H1 (cell line): ENCODE measurements at regions not wholly inside any gene's neighbourhood (a gene's known extent, or its start where the extent isn't known, plus 50 kb on each side); places are given as distances from the start of the nearest gene placed in this dataset.

Experiments
- CTCF ChIA-PET: fragments of 300-600 bp; sonication (Branson Sonifier 250); formaldehyde crosslinking; loops from one replicate; lab custom pipeline; 2021; ENCODE audit not compliant: partially characterized antibody; lab: Charles Lee
- POLR2A ChIA-PET: fragments of 300-600 bp; sonication (Branson Sonifier 250); formaldehyde crosslinking; loops from one replicate; lab custom pipeline; 2021; ENCODE audit warnings: inconsistent platforms; ENCODE audit not compliant: partially characterized antibody; lab: Charles Lee
- DNase-seq, 2 experiments: peaks; one replicate each; pipeline versions ENCODE4 v3.0.0 to v3.0.0-alpha.2; 2010 to 2022; ENCODE audit warnings: low spot score in 2 of 2, low read depth in 1 of 2, mixed read lengths in 1 of 2
- FAIRE-seq: peaks from 2 replicates; lab custom pipeline; 2011; peaks lifted over from hg19 to GRCh38; lab: Jason Lieb, UNC
- H2AFZ ChIP-seq: 2 replicates; pipeline ENCODE4 v1.8.1; 2012; ENCODE audit warnings: low read length, inconsistent platforms
- H2AK5ac ChIP-seq: 2 replicates; pipeline ENCODE4 v1.6.1; 2013; ENCODE audit warnings: low read depth, low read length
- H2BK120ac ChIP-seq: replicated peaks from 2 replicates; pipeline ENCODE3; 2013; ENCODE audit warnings: low read depth, low read length, inconsistent platforms
- H2BK12ac ChIP-seq: 2 replicates; pipeline ENCODE4 v1.6.1; 2013; ENCODE audit warnings: low read depth, low read length
- H2BK15ac ChIP-seq: 2 replicates; pipeline ENCODE4 v1.6.1; 2013; ENCODE audit warnings: low read length
- H2BK20ac ChIP-seq: 2 replicates; pipeline ENCODE4 v1.6.1; 2013; ENCODE audit warnings: low read length
- H2BK5ac ChIP-seq: 2 replicates; pipeline ENCODE4 v1.6.1; 2013; ENCODE audit warnings: low read depth, low read length
- H3K14ac ChIP-seq: 2 replicates; pipeline ENCODE4 v1.6.1; 2013; ENCODE audit warnings: inconsistent platforms; ENCODE audit not compliant: insufficient read length
- H3K18ac ChIP-seq: 2 replicates; pipeline ENCODE4 v1.6.1; 2013; ENCODE audit warnings: low read length; ENCODE audit errors: extremely low read depth
- H3K23ac ChIP-seq: 2 replicates; pipeline ENCODE4 v1.6.1; 2013; ENCODE audit warnings: inconsistent platforms; ENCODE audit not compliant: insufficient read length
- H3K23me2 ChIP-seq: 2 replicates; pipeline ENCODE4 v1.6.1; 2013; ENCODE audit warnings: low read depth, low read length
- H3K27ac ChIP-seq: 2 replicates; pipeline ENCODE4 v1.6.1; 2011; ENCODE audit warnings: low read depth, low read length, inconsistent platforms
- H3K27me3 ChIP-seq, 4 experiments: replicated peaks in 1 of 4; 1 replicate in 1 of 4; 2 replicates in 3 of 4; pipeline versions ENCODE4 v1.6.1 to v1.8.1; 2011 to 2013; ENCODE audit warnings: low read length in 3 of 4, mild to moderate bottlenecking in 3 of 4, inconsistent platforms in 2 of 4, mixed read lengths in 2 of 4, moderate library complexity in 1 of 4; ENCODE audit not compliant: control insufficient read depth in 3 of 4, insufficient read depth in 3 of 4; ENCODE audit errors: extremely low read depth in 1 of 4
- H3K36me3 ChIP-seq, 4 experiments: 2 replicates each; pipeline versions ENCODE4 v1.6.1 to v1.8.1; 2011 to 2013; ENCODE audit warnings: mild to moderate bottlenecking in 4 of 4, low read length in 3 of 4, moderate library complexity in 2 of 4, control low read depth in 1 of 4, inconsistent platforms in 1 of 4; ENCODE audit not compliant: insufficient read depth in 4 of 4, control insufficient read depth in 2 of 4
- H3K4ac ChIP-seq: replicated peaks from 2 replicates; pipeline ENCODE3; 2013; ENCODE audit warnings: low read length, low read depth, mixed read lengths, inconsistent platforms; ENCODE audit not compliant: insufficient read length
- H3K4me1 ChIP-seq, 4 experiments: replicated peaks in 1 of 4; 1 replicate in 1 of 4; 2 replicates in 3 of 4; pipeline versions ENCODE4 v1.6.1 to v1.8.1; 2011 to 2013; ENCODE audit warnings: low read length in 3 of 4, inconsistent platforms in 2 of 4, mixed read lengths in 1 of 4; ENCODE audit not compliant: insufficient read depth in 4 of 4, control insufficient read depth in 3 of 4
- H3K4me2 ChIP-seq, 2 experiments: 2 replicates each; pipeline versions ENCODE4 v1.6.1 to v1.8.1; 2011 to 2013; ENCODE audit warnings: low read depth in 2 of 2, low read length in 2 of 2, control low read depth in 1 of 2, inconsistent platforms in 1 of 2, mild to moderate bottlenecking in 1 of 2; ENCODE audit not compliant: insufficient read depth in 1 of 2
- H3K4me3 ChIP-seq, 4 experiments: fragments of 200-600, 300-600 bp in 1 of 4; sonication (generic), shearing (Covaris generic), sonication (Bioruptor Twin) in 1 of 4; 2 replicates each; pipeline versions ENCODE4 v1.5.1 to v1.8.1; 2011 to 2016; ENCODE audit warnings: low read length in 4 of 4, low read depth in 3 of 4, control low read depth in 2 of 4, inconsistent platforms in 2 of 4, mild to moderate bottlenecking in 2 of 4, mixed read lengths in 1 of 4, moderate library complexity in 1 of 4; ENCODE audit not compliant: insufficient read depth in 2 of 4; ENCODE audit errors: extremely low read depth in 1 of 4
- H3K56ac ChIP-seq: replicated peaks from 2 replicates; pipeline ENCODE3; 2013; ENCODE audit warnings: low read depth, mild to moderate bottlenecking, mixed read lengths, low read length, inconsistent platforms; ENCODE audit not compliant: insufficient read length
- H3K79me1 ChIP-seq: 2 replicates; pipeline ENCODE4 v1.6.1; 2013; ENCODE audit warnings: low read depth, low read length, control low read depth
- H3K79me2 ChIP-seq, 2 experiments: 2 replicates each; pipeline versions ENCODE4 v1.6.1 to v1.8.1; 2012 to 2013; ENCODE audit warnings: low read length in 2 of 2, mild to moderate bottlenecking in 2 of 2, inconsistent platforms in 1 of 2; ENCODE audit not compliant: insufficient read depth in 2 of 2, control insufficient read depth in 1 of 2
- H3K9ac ChIP-seq, 4 experiments: replicated peaks in 1 of 4; 1 replicate in 1 of 4; 2 replicates in 3 of 4; pipeline versions ENCODE4 v1.6.1 to v1.8.1; 2011 to 2013; ENCODE audit warnings: low read depth in 3 of 4, low read length in 3 of 4, control low read depth in 2 of 4, mild to moderate bottlenecking in 2 of 4, moderate library complexity in 2 of 4, inconsistent platforms in 1 of 4; ENCODE audit errors: extremely low read depth in 1 of 4
- H3K9me3 ChIP-seq, 2 experiments: 2 replicates each; pipeline versions ENCODE4 v1.6.1 to v1.8.1; 2012 to 2013; ENCODE audit warnings: mild to moderate bottlenecking in 2 of 2, moderate library complexity in 2 of 2, control low read depth in 1 of 2, inconsistent platforms in 1 of 2, low read depth in 1 of 2, low read length in 1 of 2, mixed read lengths in 1 of 2; ENCODE audit not compliant: insufficient read depth in 2 of 2
- H4K20me1 ChIP-seq, 2 experiments: replicated peaks in 1 of 2; 2 replicates each; pipeline versions ENCODE3 to v1.8.1; 2011 to 2013; ENCODE audit warnings: inconsistent platforms in 2 of 2, low read length in 2 of 2, mild to moderate bottlenecking in 1 of 2; ENCODE audit not compliant: insufficient read depth in 2 of 2, control insufficient read depth in 1 of 2
- H4K5ac ChIP-seq: 2 replicates; pipeline ENCODE4 v1.6.1; 2013; ENCODE audit warnings: low read length, low read depth, mixed read lengths, inconsistent platforms; ENCODE audit not compliant: insufficient read length
- H4K8ac ChIP-seq: 2 replicates; pipeline ENCODE4 v1.8.0; 2013; ENCODE audit warnings: mild to moderate bottlenecking, moderate library complexity, low read length, inconsistent platforms; ENCODE audit not compliant: insufficient read depth; ENCODE audit errors: extremely low read depth
- H4K91ac ChIP-seq: replicated peaks from 2 replicates; pipeline ENCODE3; 2013; ENCODE audit warnings: low read length, mixed read lengths, inconsistent platforms; ENCODE audit not compliant: insufficient read length
- ATF2 ChIP-seq: IDR thresholded peaks from 2 replicates; pipeline ENCODE4 v1.6.1; 2012; ENCODE audit warnings: low read length, inconsistent platforms
- BCL11A ChIP-seq, 2 experiments: IDR thresholded peaks; one replicate each; pipeline ENCODE4 v1.6.1; 2011; ENCODE audit warnings: low read depth in 2 of 2, low read length in 2 of 2, mild to moderate bottlenecking in 2 of 2
- CREB1 ChIP-seq: IDR thresholded peaks from 2 replicates; pipeline ENCODE4 v1.6.1; 2012; ENCODE audit warnings: inconsistent platforms
- CTCF ChIP-seq, 3 experiments: IDR thresholded peaks; 1 replicate in 2 of 3; 2 replicates in 1 of 3; pipeline versions ENCODE4 v1.5.1 to v1.6.1; 2011; ENCODE audit warnings: low read length in 3 of 3, mild to moderate bottlenecking in 3 of 3, inconsistent platforms in 2 of 3, low read depth in 1 of 3, moderate library complexity in 1 of 3; ENCODE audit not compliant: insufficient read depth in 1 of 3; ENCODE audit errors: control extremely low read depth in 1 of 3
- JUN ChIP-seq: IDR thresholded peaks from 2 replicates; pipeline ENCODE4 v1.6.1; 2011; ENCODE audit warnings: low read depth, mild to moderate bottlenecking, improper control_type of control experiment, low read length
- RXRA ChIP-seq: IDR thresholded peaks from 2 replicates; pipeline ENCODE4 v1.6.1; 2011; ENCODE audit warnings: low read depth, mild to moderate bottlenecking, low read length, moderate library complexity; ENCODE audit not compliant: insufficient read depth
- SP1 ChIP-seq: IDR thresholded peaks from 2 replicates; pipeline ENCODE4 v1.6.1; 2011; ENCODE audit warnings: low read depth, low read length
- SP2 ChIP-seq: IDR thresholded peaks from 2 replicates; pipeline ENCODE4 v1.6.1; 2012; ENCODE audit warnings: mild to moderate bottlenecking, low read length, inconsistent platforms
- TBP ChIP-seq: IDR thresholded peaks from 2 replicates; pipeline ENCODE4 v1.6.1; 2011; ENCODE audit warnings: low read depth, low read length, improper control_type of control experiment
- YY1 ChIP-seq: IDR thresholded peaks from 2 replicates; pipeline ENCODE4 v1.6.1; 2011; ENCODE audit warnings: low read depth, mild to moderate bottlenecking, low read length
- WGBS, 2 experiments: shearing (Covaris generic) in 1 of 2; methylation state at CpG; one replicate each; pipeline versions ENCODE4 v1.1.6 to v1.1.7; 2013 to 2015; ENCODE audit warnings: low lambda C conversion rate in 2 of 2, mixed read lengths in 2 of 2, inconsistent platforms in 1 of 2, low coverage in 1 of 2, missing lambda C conversion rate in 1 of 2; ENCODE audit not compliant: insufficient replicate concordance in 2 of 2, insufficient coverage in 1 of 2, insufficient read length in 1 of 2; ENCODE audit errors: extremely low coverage in 1 of 2, missing lambda C conversion rate in 1 of 2; 5-methylcytosine and 5-hydroxymethylcytosine counted together
- TF ChIP-seq, protein P1 (sequence below): IDR thresholded peaks from 2 replicates; pipeline ENCODE4 v1.6.1; 2012; ENCODE audit warnings: inconsistent platforms

DNA sequence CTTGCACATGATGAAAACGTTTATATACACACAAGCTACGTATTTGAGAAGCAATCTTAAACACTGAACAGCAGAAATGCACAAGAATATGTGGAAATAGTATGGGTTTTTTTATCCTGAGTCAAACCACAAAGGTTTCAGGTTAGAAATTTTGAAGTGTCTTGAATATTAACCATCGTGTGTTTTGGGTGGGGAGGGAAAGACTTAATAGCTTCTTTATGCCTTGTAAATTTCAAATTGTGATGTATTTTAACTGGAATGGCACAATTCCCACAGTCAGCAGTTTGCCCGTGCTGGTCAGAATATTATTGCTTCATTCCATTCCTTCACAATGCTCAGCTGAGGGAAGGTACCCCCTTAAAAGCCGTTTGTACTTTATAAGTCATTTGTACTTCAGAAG is 67.4 kb upstream of the WDR1 start:
- Histone ChIP-seq H3K27ac (no peak overlapping the region), H3K79me1 (no peaks in the 10 kb centered on the region), H3K9ac (no peak overlapping the region), H3K4me1 (no peaks in the 10 kb centered on the region), H2BK12ac (no peak overlapping the region), H2BK15ac (no peak overlapping the region), H2BK5ac (no peak overlapping the region), H3K14ac (no peak overlapping the region), H2BK120ac (no peak overlapping the region), H3K23me2 (no peaks in the 10 kb centered on the region), H3K4ac (no peak overlapping the region), H3K56ac (no peak overlapping the region), H3K18ac (no peak overlapping the region), H2AFZ (no peak overlapping the region), H4K8ac (no peak overlapping the region), H4K20me1 (no peaks in the 10 kb centered on the region), H2BK20ac (no peak overlapping the region), H3K4me3 (no peak overlapping the region), H3K79me2 (no peaks in the 10 kb centered on the region), H4K91ac (no peak overlapping the region), H3K9me3 (no peaks in the 10 kb centered on the region), H2AK5ac (no peak overlapping the region), H4K5ac (no peak overlapping the region), H3K36me3 (no peaks in the 10 kb centered on the region), H3K27me3 (no peaks in the 10 kb centered on the region), H3K4me2 (no peak overlapping the region), H3K23ac (no peak overlapping the region)
- ChIA-PET CTCF (interaction anchor here (0.9 to 7.2 kb wide), 3 partner anchors 11 to 220 kb away, joined by 3 to 69 read pairs (median 21); no protein-coding TSS in a partner anchor), POLR2A (no interaction called here)
- FAIRE-seq (no peak), DNase-seq (no peak)
- 79% methylated on average over 5 of the region's 5 CpGs; no CpG with 5 or more reads in 1 of the 2 experiments for WGBS, 2 experiments
- TF ChIP-seq ATF2, result no peak
- no peak for TF ChIP-seq CREB1
- no peak for TF ChIP-seq TBP
- no peak for TF ChIP-seq SP1
- TF ChIP-seq YY1, result no peak
- TF ChIP-seq, protein P1, sequence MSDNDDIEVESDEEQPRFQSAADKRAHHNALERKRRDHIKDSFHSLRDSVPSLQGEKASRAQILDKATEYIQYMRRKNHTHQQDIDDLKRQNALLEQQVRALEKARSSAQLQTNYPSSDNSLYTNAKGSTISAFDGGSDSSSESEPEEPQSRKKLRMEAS, result no peak
- TF ChIP-seq CTCF (IDR thresholded peaks at IDR 0.05; ENCODE audit: control extremely low read depth in 1 of 3, insufficient read depth in 1 of 3, low read depth in 1 of 3, low read length in 3 of 3), result no peak
- TF ChIP-seq JUN, result no peak
- TF ChIP-seq SP2, result no peak
- TF ChIP-seq RXRA, result no peak
- no peak for TF ChIP-seq BCL11A (IDR thresholded peaks at IDR 0.05; ENCODE audit: low read depth in 2 of 2, low read length in 2 of 2)
